ENCODE measurements at regions not wholly inside any gene's neighbourhood (a gene's known extent, or its start where the extent isn't known, plus 50 kb on each side); places are given as distances from the start of the nearest gene placed in this dataset.

DNA sequence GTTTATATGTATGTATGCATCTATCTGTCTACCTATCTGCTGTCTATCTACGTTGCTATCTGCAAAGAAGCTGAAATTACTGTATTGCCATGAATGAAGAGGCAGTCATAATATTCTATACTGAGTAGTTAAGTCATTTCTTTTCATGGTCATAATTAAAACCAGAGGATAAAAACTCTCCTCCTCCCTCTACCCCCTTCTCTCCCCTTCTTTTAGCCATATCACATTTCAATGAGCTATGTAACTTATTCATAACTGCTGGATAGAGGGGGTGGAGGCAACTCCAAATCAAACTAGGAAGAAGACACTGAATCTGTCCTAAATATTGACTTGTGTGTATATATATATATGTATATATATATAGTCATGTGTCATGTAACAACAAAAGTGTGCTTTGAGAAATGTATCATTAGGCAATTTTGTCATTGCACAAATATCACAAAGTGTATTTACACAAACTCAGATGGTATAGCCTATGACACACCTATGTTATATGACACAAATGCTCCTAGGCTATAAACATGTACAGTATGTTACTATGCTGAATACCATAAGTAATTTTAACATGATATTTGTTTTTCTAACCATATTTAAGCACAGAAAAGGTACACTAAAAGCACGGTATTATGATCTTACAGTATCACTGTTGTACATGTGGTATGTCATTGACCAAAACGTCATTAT, 229.7 kb upstream of the KCNMB2 start:
- Histone ChIP-seq H4K8ac (ENCODE audit: low read depth, low read length) (no peak overlapping the region), H3K27ac (ENCODE audit: low read depth, low read length) (no peak overlapping the region)

DNA sequence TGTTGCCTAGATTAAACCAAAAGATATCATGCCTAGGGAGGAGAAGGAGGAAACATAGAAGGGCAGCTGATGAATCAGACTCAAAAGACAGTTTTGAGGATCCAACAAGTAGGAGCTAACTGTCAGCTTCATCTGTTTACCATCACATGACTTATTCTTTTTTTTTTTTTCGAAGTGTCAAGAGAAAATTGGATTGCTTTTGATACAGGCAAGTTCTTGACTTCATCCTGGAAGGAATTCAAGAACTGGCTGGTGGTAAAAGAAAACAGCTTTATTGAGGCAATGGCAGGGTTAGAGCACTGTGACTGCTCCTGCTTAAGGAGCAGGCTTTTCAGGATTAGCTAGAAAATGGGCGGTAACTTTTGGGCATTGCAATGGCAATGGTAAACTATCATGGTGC, 227.5 kb upstream of the KCNMB2 start:
- Histone ChIP-seq H4K8ac (ENCODE audit: low read depth, low read length) (no peak overlapping the region), H4K5ac (ENCODE audit: low read length) (no peak overlapping the region), H3K79me1 (ENCODE audit: low read length) (no peaks in the 10 kb centered on the region), H2AK5ac (ENCODE audit: low read length) (no peak overlapping the region), H3K4me3 (ENCODE audit: low read length) (no peak overlapping the region), H3K56ac (ENCODE audit: low read length) (no peak overlapping the region), H3K79me2 (ENCODE audit: control insufficient read depth, insufficient read depth, low read length) (no peaks in the 10 kb centered on the region), H2BK120ac (ENCODE audit: low read depth, low read length) (no peak overlapping the region), H3K23ac (ENCODE audit: low read length) (no peak overlapping the region), H3K4me2 (ENCODE audit: low read length) (no peak overlapping the region), H3K18ac (ENCODE audit: low read length) (no peak overlapping the region), H3K27me3 (ENCODE audit: insufficient read depth, low read length, poor library complexity) (no peaks in the 10 kb centered on the region), H3K4me1 (ENCODE audit: control insufficient read depth, low read depth, low read length) (no peaks in the 10 kb centered on the region), H3K27ac (ENCODE audit: low read depth, low read length) (no peak overlapping the region), H3K9ac (ENCODE audit: low read length) (no peak overlapping the region), H3K36me3 (ENCODE audit: control insufficient read depth, insufficient read depth, low read length) (no peaks in the 10 kb centered on the region), H2BK15ac (replicated peaks; ENCODE audit: low read depth) (no peak overlapping the region), H3K4ac (ENCODE audit: low read depth, low read length) (no peak overlapping the region), H2BK5ac (ENCODE audit: low read length) (no peak overlapping the region)
- no CpG with 5 or more reads among the region's 2 CpGs for WGBS (ENCODE audit: extremely low coverage, insufficient coverage, low lambda C conversion rate)
- no peak for DNase-seq

More for the DNA sequence above, 229.7 kb upstream of the KCNMB2 start:
- no peak overlapping the region for H2BK15ac ChIP-seq (replicated peaks; ENCODE audit: low read depth)
- H3K27me3 ChIP-seq (ENCODE audit: insufficient read depth, low read length, poor library complexity), result no peaks in the 10 kb centered on the region
- no peak for DNase-seq
- WGBS (ENCODE audit: extremely low coverage, insufficient coverage, low lambda C conversion rate), result no CpG with 5 or more reads among the region's 3 CpGs
- H3K36me3 ChIP-seq (ENCODE audit: control insufficient read depth, insufficient read depth, low read length), result no peaks in the 10 kb centered on the region
- no peak overlapping the region for H2BK5ac ChIP-seq (ENCODE audit: low read length)
- no peak overlapping the region for H3K4me3 ChIP-seq (ENCODE audit: low read length)
- H3K79me2 ChIP-seq (ENCODE audit: control insufficient read depth, insufficient read depth, low read length), result no peaks in the 10 kb centered on the region
- H3K4ac ChIP-seq (ENCODE audit: low read depth, low read length), result no peak overlapping the region
- no peaks in the 10 kb centered on the region for H3K79me1 ChIP-seq (ENCODE audit: low read length)
- H3K56ac ChIP-seq (ENCODE audit: low read length), result no peak overlapping the region
- no peak overlapping the region for H4K5ac ChIP-seq (ENCODE audit: low read length)
- no peak overlapping the region for H2AK5ac ChIP-seq (ENCODE audit: low read length)
- no peak overlapping the region for H2BK120ac ChIP-seq (ENCODE audit: low read depth, low read length)
- no peak overlapping the region for H3K18ac ChIP-seq (ENCODE audit: low read length)
- no peak overlapping the region for H3K4me2 ChIP-seq (ENCODE audit: low read length)
- H3K4me1 ChIP-seq (ENCODE audit: control insufficient read depth, low read depth, low read length), result no peaks in the 10 kb centered on the region
- H3K9ac ChIP-seq (ENCODE audit: low read length), result no peak overlapping the region
- no peak overlapping the region for H3K23ac ChIP-seq (ENCODE audit: low read length)

DNA sequence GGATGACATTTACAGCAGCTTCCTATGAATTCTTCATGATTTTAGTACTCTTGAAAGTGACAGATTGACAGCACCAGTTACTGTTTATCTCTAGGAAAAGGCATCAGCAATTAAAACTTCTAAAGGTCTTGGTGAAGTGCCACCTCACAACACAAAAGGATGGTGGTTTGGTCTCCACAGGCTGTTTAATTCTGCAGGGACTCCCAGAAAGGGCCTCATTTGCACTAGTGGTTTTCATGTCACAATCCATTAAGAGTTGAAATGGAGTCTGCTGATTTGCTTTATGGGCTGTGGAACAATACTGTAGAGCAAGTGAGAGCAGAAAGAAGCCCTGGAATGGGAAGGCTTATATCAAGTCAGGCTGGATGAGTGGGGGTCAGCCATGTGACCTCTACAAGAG, 225.3 kb upstream of the KCNMB2 start:
- no peaks in the 10 kb centered on the region for H3K79me1 ChIP-seq (ENCODE audit: low read length)
- no peak overlapping the region for H3K4ac ChIP-seq (ENCODE audit: low read depth, low read length)
- no peak overlapping the region for H2BK120ac ChIP-seq (ENCODE audit: low read depth, low read length)
- H3K9ac ChIP-seq (ENCODE audit: low read length), result no peak overlapping the region
- H3K4me1 ChIP-seq (ENCODE audit: control insufficient read depth, low read depth, low read length), result no peaks in the 10 kb centered on the region
- H2BK15ac ChIP-seq (replicated peaks; ENCODE audit: low read depth), result no peak overlapping the region
- H3K4me2 ChIP-seq (ENCODE audit: low read length), result no peak overlapping the region
- H3K4me3 ChIP-seq (ENCODE audit: low read length), result no peak overlapping the region
- no peak overlapping the region for H3K23ac ChIP-seq (ENCODE audit: low read length)
- no peak overlapping the region for H3K56ac ChIP-seq (ENCODE audit: low read length)
- H3K27ac ChIP-seq (ENCODE audit: low read depth, low read length), result no peak overlapping the region
- H2BK5ac ChIP-seq (ENCODE audit: low read length), result no peak overlapping the region
- H3K79me2 ChIP-seq (ENCODE audit: control insufficient read depth, insufficient read depth, low read length), result no peaks in the 10 kb centered on the region
- H2AK5ac ChIP-seq (ENCODE audit: low read length), result no peak overlapping the region
- DNase-seq, result no peak
- H3K18ac ChIP-seq (ENCODE audit: low read length), result no peak overlapping the region
- no peaks in the 10 kb centered on the region for H3K27me3 ChIP-seq (ENCODE audit: insufficient read depth, low read length, poor library complexity)
- H4K5ac ChIP-seq (ENCODE audit: low read length), result no peak overlapping the region
- H4K8ac ChIP-seq (ENCODE audit: low read depth, low read length), result no peak overlapping the region
- no peaks in the 10 kb centered on the region for H3K36me3 ChIP-seq (ENCODE audit: control insufficient read depth, insufficient read depth, low read length)

DNA sequence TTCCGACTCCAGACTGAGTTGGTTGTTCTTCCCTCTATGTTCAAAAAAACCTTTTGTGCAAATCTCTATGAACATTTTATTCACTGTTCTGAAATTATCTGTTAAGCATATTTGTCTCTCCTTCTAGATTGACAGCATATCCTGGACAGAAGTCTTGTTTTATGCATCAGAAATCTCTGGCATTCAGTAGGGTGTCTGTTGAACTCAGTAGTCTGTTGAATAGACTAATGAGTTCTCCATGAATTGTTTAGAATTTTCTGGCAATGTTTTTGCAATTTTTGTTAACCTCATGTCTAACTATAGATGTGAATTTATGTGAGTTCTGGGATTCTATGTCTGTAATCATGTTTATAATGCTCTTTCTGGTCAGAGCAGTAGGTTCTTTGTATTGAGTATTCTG, 222.5 kb upstream of the KCNMB2 start:
- H3K27ac ChIP-seq (ENCODE audit: low read depth, low read length), result no peak overlapping the region
- H3K4me1 ChIP-seq (ENCODE audit: control insufficient read depth, low read depth, low read length), result no peaks in the 10 kb centered on the region
- H3K36me3 ChIP-seq (ENCODE audit: control insufficient read depth, insufficient read depth, low read length), result no peaks in the 10 kb centered on the region
- H2AK5ac ChIP-seq (ENCODE audit: low read length), result no peak overlapping the region
- no peak overlapping the region for H2BK15ac ChIP-seq (replicated peaks; ENCODE audit: low read depth)
- H3K4me2 ChIP-seq (ENCODE audit: low read length), result no peak overlapping the region
- H3K4me3 ChIP-seq (ENCODE audit: low read length), result no peak overlapping the region
- DNase-seq, result no peak
- no peak overlapping the region for H2BK5ac ChIP-seq (ENCODE audit: low read length)
- no peak overlapping the region for H3K56ac ChIP-seq (ENCODE audit: low read length)
- no peak overlapping the region for H3K9ac ChIP-seq (ENCODE audit: low read length)
- no peak overlapping the region for H3K23ac ChIP-seq (ENCODE audit: low read length)
- no peak overlapping the region for H3K18ac ChIP-seq (ENCODE audit: low read length)
- no peaks in the 10 kb centered on the region for H3K79me1 ChIP-seq (ENCODE audit: low read length)
- H4K5ac ChIP-seq (ENCODE audit: low read length), result no peak overlapping the region
- H3K4ac ChIP-seq (ENCODE audit: low read depth, low read length), result no peak overlapping the region
- WGBS (ENCODE audit: extremely low coverage, insufficient coverage, low lambda C conversion rate), result no CpG with 5 or more reads among the region's 1 CpG
- no peak overlapping the region for H2BK120ac ChIP-seq (ENCODE audit: low read depth, low read length)
- no peaks in the 10 kb centered on the region for H3K27me3 ChIP-seq (ENCODE audit: insufficient read depth, low read length, poor library complexity)
- H3K79me2 ChIP-seq (ENCODE audit: control insufficient read depth, insufficient read depth, low read length), result no peaks in the 10 kb centered on the region
- no peak overlapping the region for H4K8ac ChIP-seq (ENCODE audit: low read depth, low read length)

DNA sequence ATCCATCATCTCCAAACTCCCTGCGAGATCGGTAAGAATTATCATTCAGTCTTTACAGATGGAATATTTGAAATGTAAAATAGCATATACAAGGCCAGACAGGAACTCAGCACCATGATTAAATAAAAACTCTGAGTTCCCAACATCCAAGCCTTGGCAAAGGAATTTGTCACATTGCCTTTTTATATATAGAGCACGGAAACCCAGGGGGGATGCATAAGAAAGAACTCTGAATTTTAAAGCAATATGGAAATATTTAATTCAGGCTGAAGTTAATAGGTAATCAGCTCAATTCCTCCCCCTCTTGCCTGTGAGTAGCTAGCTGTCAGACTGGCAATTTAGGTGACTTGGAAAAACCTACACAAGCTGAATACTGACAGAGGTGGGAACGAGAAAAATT, 217.9 kb upstream of the KCNMB2 start:
- no peak for DNase-seq
- H3K9ac ChIP-seq (ENCODE audit: low read length), result no peak overlapping the region
- H3K4ac ChIP-seq (ENCODE audit: low read depth, low read length), result no peak overlapping the region
- H2AK5ac ChIP-seq (ENCODE audit: low read length), result no peak overlapping the region
- no peak overlapping the region for H2BK120ac ChIP-seq (ENCODE audit: low read depth, low read length)
- no peaks in the 10 kb centered on the region for H3K27me3 ChIP-seq (ENCODE audit: insufficient read depth, low read length, poor library complexity)
- WGBS (ENCODE audit: extremely low coverage, insufficient coverage, low lambda C conversion rate), result no CpG with 5 or more reads among the region's 4 CpGs
- no peak overlapping the region for H3K27ac ChIP-seq (ENCODE audit: low read depth, low read length)
- no peak overlapping the region for H3K23ac ChIP-seq (ENCODE audit: low read length)
- no peak overlapping the region for H3K56ac ChIP-seq (ENCODE audit: low read length)
- no peaks in the 10 kb centered on the region for H3K79me2 ChIP-seq (ENCODE audit: control insufficient read depth, insufficient read depth, low read length)
- H3K18ac ChIP-seq (ENCODE audit: low read length), result no peak overlapping the region
- no peak overlapping the region for H4K5ac ChIP-seq (ENCODE audit: low read length)
- H3K79me1 ChIP-seq (ENCODE audit: low read length), result no peaks in the 10 kb centered on the region
- no peaks in the 10 kb centered on the region for H3K36me3 ChIP-seq (ENCODE audit: control insufficient read depth, insufficient read depth, low read length)
- no peak overlapping the region for H3K4me3 ChIP-seq (ENCODE audit: low read length)
- H4K8ac ChIP-seq (ENCODE audit: low read depth, low read length), result no peak overlapping the region
- peaks cover 4% of the 10 kb centered on the region for H3K4me1 ChIP-seq (ENCODE audit: control insufficient read depth, low read depth, low read length)
- no peak overlapping the region for H2BK5ac ChIP-seq (ENCODE audit: low read length)
- no peak overlapping the region for H2BK15ac ChIP-seq (replicated peaks; ENCODE audit: low read depth)
- no peak overlapping the region for H3K4me2 ChIP-seq (ENCODE audit: low read length)

Measured in mesendoderm (in vitro differentiated cells).